NT2/D1 (cell line): ENCODE measurements at regions not wholly inside any gene's neighbourhood (a gene's known extent, or its start where the extent isn't known, plus 50 kb on each side); places are given as distances from the start of the nearest gene placed in this dataset.

Source experiments
- DNase-seq: peaks from one replicate; pipeline ENCODE4 v3.0.0-alpha.2; 2011; ENCODE audit warnings: low read depth, low spot score
- H3K27me3 ChIP-seq: 2 replicates; pipeline ENCODE4 v1.6.0; 2011; ENCODE audit warnings: mild to moderate bottlenecking; ENCODE audit not compliant: insufficient read length, insufficient read depth
- H3K36me3 ChIP-seq: 2 replicates; pipeline ENCODE4 v1.6.1; 2011; ENCODE audit warnings: mild to moderate bottlenecking, low read length, mixed read lengths; ENCODE audit not compliant: insufficient read depth, insufficient read length
- H3K4me1 ChIP-seq: 2 replicates; pipeline ENCODE4 v1.5.1; 2011; ENCODE audit not compliant: insufficient read depth, insufficient read length
- H3K4me3 ChIP-seq: 2 replicates; pipeline ENCODE4 v1.5.1; 2011; ENCODE audit warnings: low read depth; ENCODE audit not compliant: insufficient read length
- H3K9ac ChIP-seq: 2 replicates; pipeline ENCODE4 v1.6.0; 2011; ENCODE audit warnings: low read depth; ENCODE audit not compliant: insufficient read length
- H3K9me3 ChIP-seq: 2 replicates; pipeline ENCODE4 v1.5.1; 2011; ENCODE audit warnings: mild to moderate bottlenecking, low read length; ENCODE audit not compliant: insufficient read depth
- SUZ12 ChIP-seq: IDR thresholded peaks from 2 replicates; pipeline ENCODE4 v1.6.1; 2011; ENCODE audit not compliant: insufficient read length, insufficient read depth; ENCODE audit errors: extremely low read depth
- YY1 ChIP-seq: IDR thresholded peaks from 2 replicates; pipeline ENCODE4 v1.6.1; 2011; ENCODE audit not compliant: insufficient read length, insufficient read depth
- ZNF274 ChIP-seq: IDR thresholded peaks from 2 replicates; pipeline ENCODE4 v1.6.1; 2011; ENCODE audit warnings: mild to moderate bottlenecking, low read depth, low read length

DNA sequence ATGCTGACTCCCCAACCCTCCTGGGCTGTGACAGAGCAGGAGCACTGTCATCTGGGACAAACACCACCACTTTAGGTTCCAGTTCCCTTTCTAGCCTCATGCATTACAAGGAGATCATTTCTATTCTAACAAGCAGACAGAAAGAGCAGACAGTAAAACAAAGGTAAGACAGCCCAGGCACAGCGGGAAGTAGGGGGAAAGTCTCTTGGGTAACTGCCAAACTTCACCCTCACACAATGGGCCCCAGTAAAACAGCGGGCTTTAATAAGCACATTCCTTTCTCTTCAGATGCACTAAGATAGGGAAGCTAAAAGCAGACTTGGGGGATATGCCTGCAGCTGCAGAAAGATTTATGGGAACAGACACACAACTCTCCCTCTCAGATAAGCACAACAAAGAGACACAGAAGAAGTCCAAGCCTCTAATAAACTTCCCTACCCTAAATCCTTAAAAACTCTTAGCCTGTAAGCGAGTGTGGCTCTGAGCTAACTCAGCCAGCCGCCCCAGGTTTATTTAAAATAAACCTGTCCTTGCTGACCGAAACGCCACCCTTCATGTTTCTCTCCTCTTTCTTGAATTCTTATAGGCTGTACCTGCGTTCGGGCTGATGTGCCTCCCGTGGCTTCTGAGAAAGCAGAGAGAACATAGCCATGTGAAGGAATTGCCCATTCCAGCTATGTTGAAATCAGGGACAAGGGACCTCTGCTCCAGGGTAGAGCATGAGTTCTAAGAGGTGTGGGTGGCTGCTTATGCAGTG, 726.8 kb upstream of the DDX18 start:
- Histone ChIP-seq H3K4me1 (peaks cover 3% of the 10 kb centered on the region), H3K9ac (peak overlapping the region; percentile 47), H3K4me3 (no peak overlapping the region), H3K36me3 (no peaks in the 10 kb centered on the region), H3K9me3 (no peaks in the 10 kb centered on the region), H3K27me3 (no peaks in the 10 kb centered on the region)
- DNase-seq, result peak; percentile 84
- TF ChIP-seq SUZ12 (no peak), YY1 (no peak), ZNF274 (no peak)

DNA sequence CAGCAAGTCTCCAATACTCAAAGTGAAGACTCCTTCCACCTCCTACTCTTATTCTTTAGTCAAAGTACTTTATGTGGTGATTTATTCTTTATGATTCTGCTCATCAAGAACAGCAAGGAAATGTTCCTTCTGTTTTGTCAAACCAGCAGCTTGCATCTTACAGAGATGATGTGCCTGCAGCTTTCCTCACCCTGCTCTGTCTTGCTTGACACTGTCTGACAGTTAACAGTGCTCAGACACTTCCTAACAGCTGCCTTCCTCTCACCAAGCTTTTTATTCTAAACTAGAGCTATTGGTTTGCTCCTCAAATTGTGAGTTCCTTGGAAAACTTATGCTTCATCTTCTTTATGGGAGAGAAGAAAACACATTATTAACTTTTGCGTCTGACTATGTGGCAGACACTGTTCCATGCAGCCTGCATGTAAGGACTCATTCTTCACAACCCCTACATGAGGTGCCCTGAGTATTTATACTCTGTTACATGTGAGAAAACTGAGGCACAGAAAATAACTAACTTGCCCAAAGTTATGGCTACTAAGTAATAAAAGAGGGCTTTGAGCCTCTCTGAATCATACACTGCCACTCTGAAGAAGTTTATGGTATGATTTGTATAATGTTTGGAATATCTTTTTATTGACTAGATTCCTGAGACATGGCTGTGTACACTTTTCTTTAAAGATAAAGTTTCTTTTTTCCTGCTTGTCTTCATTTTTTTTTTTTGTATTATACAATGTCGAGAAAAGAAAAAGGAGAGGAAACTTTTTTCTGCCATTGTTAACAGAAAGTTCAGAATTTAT, 723.3 kb upstream of the DDX18 start:
- TF ChIP-seq SUZ12, result no peak
- no peak for TF ChIP-seq ZNF274
- no peak for TF ChIP-seq YY1
- no peak for DNase-seq
- Histone ChIP-seq H3K36me3 (no peaks in the 10 kb centered on the region), H3K27me3 (no peaks in the 10 kb centered on the region), H3K4me3 (no peak overlapping the region), H3K4me1 (peaks cover 3% of the 10 kb centered on the region), H3K9ac (no peak overlapping the region), H3K9me3 (no peaks in the 10 kb centered on the region)

DNA sequence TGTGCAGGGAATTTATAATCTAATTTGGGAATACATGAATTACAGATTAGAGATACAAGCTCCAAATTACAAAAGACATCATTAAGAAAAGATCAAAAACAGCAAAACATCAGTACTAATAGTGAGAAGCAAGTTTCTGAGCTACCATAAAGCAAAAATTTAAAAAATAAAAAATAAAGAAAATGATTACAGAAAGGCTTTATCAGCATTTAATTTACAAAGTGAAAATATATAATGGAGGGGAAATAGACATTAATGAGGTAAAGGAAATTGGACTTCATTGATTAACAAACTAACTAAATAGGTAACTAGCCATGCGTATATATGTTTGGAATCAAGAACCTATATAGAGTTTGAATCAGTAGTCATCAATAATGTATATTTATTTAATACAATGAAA, 712.9 kb upstream of the DDX18 start:
- Histone ChIP-seq H3K9me3 (no peaks in the 10 kb centered on the region), H3K9ac (no peak overlapping the region), H3K4me3 (no peak overlapping the region), H3K36me3 (no peaks in the 10 kb centered on the region), H3K4me1 (no peaks in the 10 kb centered on the region), H3K27me3 (no peaks in the 10 kb centered on the region)
- DNase-seq, result no peak
- TF ChIP-seq SUZ12 (no peak), YY1 (no peak), ZNF274 (no peak)

DNA sequence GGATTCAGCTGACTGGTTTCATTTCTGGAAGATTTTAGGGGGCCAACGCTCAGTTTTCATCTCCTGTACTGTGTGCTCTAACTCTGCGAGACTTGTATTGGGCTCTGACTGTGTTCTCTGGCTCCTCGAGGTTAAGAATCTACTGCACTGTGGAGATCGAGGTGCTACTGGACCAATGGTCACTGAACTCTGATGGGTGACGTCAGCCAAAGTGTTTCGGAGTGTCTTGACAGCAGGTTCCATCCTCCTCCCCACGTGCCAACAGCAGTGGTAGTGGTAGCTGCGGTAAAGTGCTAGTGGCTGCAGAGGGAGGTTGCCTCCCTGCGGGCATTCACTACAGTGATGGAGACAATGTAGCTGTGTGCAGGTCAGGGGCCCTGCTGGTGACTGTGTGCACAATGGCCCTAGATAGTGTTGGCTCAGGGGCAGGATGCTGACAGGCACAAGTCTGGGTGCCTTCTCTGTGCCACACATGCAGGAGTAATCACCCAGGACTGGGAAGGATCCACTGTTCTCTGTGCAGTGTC, 705.7 kb upstream of the DDX18 start:
- H3K36me3 ChIP-seq, result no peaks in the 10 kb centered on the region
- H3K4me3 ChIP-seq, result no peak overlapping the region
- H3K27me3 ChIP-seq, result no peaks in the 10 kb centered on the region
- no peak overlapping the region for H3K9ac ChIP-seq
- no peak for DNase-seq
- no peaks in the 10 kb centered on the region for H3K4me1 ChIP-seq
- H3K9me3 ChIP-seq, result no peaks in the 10 kb centered on the region
- TF ChIP-seq SUZ12 (no peak), YY1 (no peak), ZNF274 (no peak)

DNA sequence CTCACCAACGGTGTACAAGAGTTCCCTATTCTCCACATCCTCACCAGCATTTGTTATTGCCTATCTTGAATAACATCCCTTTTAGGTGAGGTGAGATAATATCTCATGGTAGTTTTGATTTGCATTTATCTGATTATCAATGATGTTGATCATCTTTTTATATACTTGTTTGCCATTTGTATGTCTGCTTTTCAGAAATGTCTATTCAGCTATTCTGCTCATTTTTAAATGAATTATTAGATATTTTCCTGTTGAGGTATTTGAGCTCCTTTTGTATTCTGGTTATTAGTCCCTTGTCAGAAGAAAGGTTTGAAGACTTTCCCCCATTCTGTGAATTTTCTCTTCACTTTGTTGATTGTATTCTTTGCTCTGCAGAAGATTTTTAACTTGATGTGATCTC, 695.5 kb upstream of the DDX18 start:
- no peak overlapping the region for H3K9ac ChIP-seq
- TF ChIP-seq YY1, result no peak
- TF ChIP-seq SUZ12, result no peak
- TF ChIP-seq ZNF274, result no peak
- H3K4me1 ChIP-seq, result no peaks in the 10 kb centered on the region
- no peaks in the 10 kb centered on the region for H3K27me3 ChIP-seq
- H3K4me3 ChIP-seq, result no peak overlapping the region
- no peak for DNase-seq
- no peaks in the 10 kb centered on the region for H3K9me3 ChIP-seq
- no peaks in the 10 kb centered on the region for H3K36me3 ChIP-seq

DNA sequence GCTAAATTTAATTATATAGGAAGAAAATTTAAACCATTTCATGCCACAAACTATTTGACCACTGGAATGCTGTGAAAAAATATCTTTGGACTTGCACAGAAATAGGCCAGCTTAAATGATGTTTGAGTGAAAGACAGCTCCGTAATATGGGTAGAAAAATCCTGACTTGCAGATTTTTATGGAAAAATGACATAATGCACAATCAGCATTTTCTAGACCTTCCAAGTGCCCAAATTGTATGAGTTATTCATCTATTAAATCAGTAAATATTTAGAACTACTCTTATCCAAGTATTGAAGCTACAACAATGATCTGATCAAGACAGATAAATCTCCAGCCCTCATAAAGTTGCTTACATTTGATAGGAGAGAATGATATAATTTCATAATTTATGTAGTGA, 691.1 kb upstream of the DDX18 start:
- H3K9ac ChIP-seq, result no peak overlapping the region
- no peak for TF ChIP-seq SUZ12
- TF ChIP-seq ZNF274, result no peak
- no peak for TF ChIP-seq YY1
- H3K4me1 ChIP-seq, result no peaks in the 10 kb centered on the region
- H3K27me3 ChIP-seq, result no peaks in the 10 kb centered on the region
- no peaks in the 10 kb centered on the region for H3K36me3 ChIP-seq
- H3K4me3 ChIP-seq, result no peak overlapping the region
- H3K9me3 ChIP-seq, result no peaks in the 10 kb centered on the region
- DNase-seq, result no peak

DNA sequence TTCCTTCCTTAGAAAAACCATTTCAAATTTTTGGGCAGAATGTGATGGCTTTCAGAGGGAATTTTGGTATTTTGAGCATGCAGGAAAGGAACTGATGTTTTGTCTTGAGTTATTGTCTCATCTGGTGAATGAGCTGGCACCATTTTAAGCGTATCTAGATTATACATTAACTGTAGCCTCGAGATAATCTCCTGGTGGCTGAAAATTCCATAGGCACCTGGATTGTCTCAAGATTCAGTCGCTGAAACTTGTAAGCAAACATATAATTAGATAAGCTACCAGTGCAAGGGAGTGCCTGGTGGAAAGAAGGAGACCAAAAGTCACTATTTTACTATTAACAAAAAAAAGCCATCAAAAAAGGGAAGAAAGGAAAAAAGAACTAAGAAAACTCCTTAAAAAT, 687.8 kb upstream of the DDX18 start:
- H3K9me3 ChIP-seq, result peaks cover 9% of the 10 kb centered on the region; the same call in 1 of the 2 replicates
- no peak overlapping the region for H3K9ac ChIP-seq
- no peak overlapping the region for H3K4me3 ChIP-seq
- no peaks in the 10 kb centered on the region for H3K4me1 ChIP-seq
- no peak for DNase-seq
- TF ChIP-seq SUZ12 (no peak), YY1 (no peak), ZNF274 (no peak)
- no peaks in the 10 kb centered on the region for H3K36me3 ChIP-seq
- no peaks in the 10 kb centered on the region for H3K27me3 ChIP-seq
